WTC11 (cell line): ENCODE measurements at regions not wholly inside any gene's neighbourhood (a gene's known extent, or its start where the extent isn't known, plus 50 kb on each side); places are given as distances from the start of the nearest gene placed in this dataset.

Experiments
- CREM ChIP-seq: sonication (generic); formaldehyde crosslinking; IDR thresholded peaks from 2 replicates; pipeline ENCODE4 v1.8.1; 2022; ENCODE audit warnings: mild to moderate bottlenecking, missing genetic modification reagents, moderate library complexity
- EMX1 ChIP-seq: fragments of 250-450 bp; sonication (Bioruptor Pico); IDR thresholded peaks from 2 replicates; pipeline ENCODE4 v1.8.0; 2021; ENCODE audit warnings: mild to moderate bottlenecking
- ESRRA ChIP-seq: sonication (generic); formaldehyde crosslinking; IDR thresholded peaks from 2 replicates; pipeline ENCODE4 v1.8.1; 2022; ENCODE audit warnings: mild to moderate bottlenecking, missing genetic modification reagents, borderline replicate concordance
- FOXJ3 ChIP-seq: sonication (generic); formaldehyde crosslinking; IDR thresholded peaks from 2 replicates; pipeline ENCODE4 v1.9.0; 2021; ENCODE audit warnings: missing genetic modification reagents, mild to moderate bottlenecking, borderline replicate concordance
- NR2C2 ChIP-seq: sonication (generic); formaldehyde crosslinking; IDR thresholded peaks from 2 replicates; pipeline ENCODE4 v1.8.0; 2022; ENCODE audit warnings: mild to moderate bottlenecking, missing genetic modification reagents
- SP1 ChIP-seq: sonication (generic); formaldehyde crosslinking; conservative IDR thresholded peaks from 2 replicates; pipeline ENCODE4 v1.8.1; 2022; ENCODE audit warnings: missing genetic modification reagents
- TCF7 ChIP-seq: sonication (generic); formaldehyde crosslinking; IDR thresholded peaks from 2 replicates; pipeline ENCODE4 v1.8.0; 2022; ENCODE audit warnings: mild to moderate bottlenecking, low read depth, missing genetic modification reagents, moderate library complexity
- ZNF423 ChIP-seq: fragments of 250-450 bp; sonication (Bioruptor Pico); IDR thresholded peaks from 2 replicates; pipeline ENCODE4 v2.1.2; 2022; ENCODE audit warnings: mild to moderate bottlenecking, moderate library complexity
- TF ChIP-seq, protein P1 (sequence below): sonication (generic); formaldehyde crosslinking; conservative IDR thresholded peaks from 2 replicates; pipeline ENCODE4 v1.8.1; 2023; ENCODE audit warnings: mild to moderate bottlenecking, low read depth, missing genetic modification reagents, moderate library complexity
- TF ChIP-seq, protein P2 (sequence below): sonication (generic); formaldehyde crosslinking; IDR thresholded peaks from 2 replicates; pipeline ENCODE4 v1.8.0; 2022; ENCODE audit warnings: mild to moderate bottlenecking, missing genetic modification reagents
- TF ChIP-seq, protein P3 (sequence below): fragments of 200-600 bp; IDR thresholded peaks from 2 replicates; pipeline ENCODE4 v1.8.0; 2022; ENCODE audit warnings: antibody characterized with exemption
- TF ChIP-seq, protein P4 (sequence below): sonication (generic); formaldehyde crosslinking; IDR thresholded peaks from 2 replicates; pipeline ENCODE4 v1.8.1; 2023; ENCODE audit warnings: mild to moderate bottlenecking, missing genetic modification reagents
- TF ChIP-seq, protein P5 (sequence below): sonication (generic); formaldehyde crosslinking; IDR thresholded peaks from 2 replicates; pipeline ENCODE4 v1.8.1; 2022; ENCODE audit warnings: low read depth, mild to moderate bottlenecking, moderate library complexity, missing genetic modification reagents, borderline replicate concordance
- TF ChIP-seq, protein P6 (sequence below): sonication (generic); formaldehyde crosslinking; IDR thresholded peaks from 2 replicates; pipeline ENCODE4 v1.8.1; 2022; ENCODE audit warnings: low read depth, missing genetic modification reagents, borderline replicate concordance

DNA sequence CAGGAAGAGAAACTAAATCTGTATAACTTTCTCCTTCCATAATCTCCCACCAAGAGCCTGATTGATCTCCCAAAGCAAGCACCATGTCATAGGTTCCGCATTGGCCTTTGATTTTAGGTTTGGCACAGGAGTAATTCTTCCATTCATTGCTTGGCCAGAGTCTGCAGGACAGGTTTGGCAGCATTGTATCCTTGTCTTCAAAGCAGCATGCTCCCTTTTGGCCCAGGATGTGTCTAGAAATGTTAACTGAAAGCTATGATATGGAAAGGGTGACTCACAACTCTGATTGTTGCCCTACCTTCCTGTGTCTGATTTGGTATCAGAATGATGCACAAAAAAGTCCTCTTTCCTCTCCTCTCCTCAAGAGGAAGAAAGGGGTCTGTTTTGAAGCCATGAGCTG, 824.3 kb upstream of the PRMT6 start:
- TF ChIP-seq, protein P1, sequence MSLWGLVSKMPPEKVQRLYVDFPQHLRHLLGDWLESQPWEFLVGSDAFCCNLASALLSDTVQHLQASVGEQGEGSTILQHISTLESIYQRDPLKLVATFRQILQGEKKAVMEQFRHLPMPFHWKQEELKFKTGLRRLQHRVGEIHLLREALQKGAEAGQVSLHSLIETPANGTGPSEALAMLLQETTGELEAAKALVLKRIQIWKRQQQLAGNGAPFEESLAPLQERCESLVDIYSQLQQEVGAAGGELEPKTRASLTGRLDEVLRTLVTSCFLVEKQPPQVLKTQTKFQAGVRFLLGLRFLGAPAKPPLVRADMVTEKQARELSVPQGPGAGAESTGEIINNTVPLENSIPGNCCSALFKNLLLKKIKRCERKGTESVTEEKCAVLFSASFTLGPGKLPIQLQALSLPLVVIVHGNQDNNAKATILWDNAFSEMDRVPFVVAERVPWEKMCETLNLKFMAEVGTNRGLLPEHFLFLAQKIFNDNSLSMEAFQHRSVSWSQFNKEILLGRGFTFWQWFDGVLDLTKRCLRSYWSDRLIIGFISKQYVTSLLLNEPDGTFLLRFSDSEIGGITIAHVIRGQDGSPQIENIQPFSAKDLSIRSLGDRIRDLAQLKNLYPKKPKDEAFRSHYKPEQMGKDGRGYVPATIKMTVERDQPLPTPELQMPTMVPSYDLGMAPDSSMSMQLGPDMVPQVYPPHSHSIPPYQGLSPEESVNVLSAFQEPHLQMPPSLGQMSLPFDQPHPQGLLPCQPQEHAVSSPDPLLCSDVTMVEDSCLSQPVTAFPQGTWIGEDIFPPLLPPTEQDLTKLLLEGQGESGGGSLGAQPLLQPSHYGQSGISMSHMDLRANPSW = no peak
- TF ChIP-seq ESRRA (CRISPR knock-in tag) (no peak), SP1 (CRISPR knock-in tag) (no peak), NR2C2 (CRISPR knock-in tag) (no peak), ZNF423 (no peak), CREM (CRISPR knock-in tag) (no peak), TCF7 (CRISPR knock-in tag) (no peak), EMX1 (CRISPR knock-in tag) (no peak), FOXJ3 (CRISPR knock-in tag) (no peak)
- TF ChIP-seq, protein P2, sequence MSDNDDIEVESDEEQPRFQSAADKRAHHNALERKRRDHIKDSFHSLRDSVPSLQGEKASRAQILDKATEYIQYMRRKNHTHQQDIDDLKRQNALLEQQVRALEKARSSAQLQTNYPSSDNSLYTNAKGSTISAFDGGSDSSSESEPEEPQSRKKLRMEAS (CRISPR knock-in tag) = no peak
- TF ChIP-seq, protein P3, sequence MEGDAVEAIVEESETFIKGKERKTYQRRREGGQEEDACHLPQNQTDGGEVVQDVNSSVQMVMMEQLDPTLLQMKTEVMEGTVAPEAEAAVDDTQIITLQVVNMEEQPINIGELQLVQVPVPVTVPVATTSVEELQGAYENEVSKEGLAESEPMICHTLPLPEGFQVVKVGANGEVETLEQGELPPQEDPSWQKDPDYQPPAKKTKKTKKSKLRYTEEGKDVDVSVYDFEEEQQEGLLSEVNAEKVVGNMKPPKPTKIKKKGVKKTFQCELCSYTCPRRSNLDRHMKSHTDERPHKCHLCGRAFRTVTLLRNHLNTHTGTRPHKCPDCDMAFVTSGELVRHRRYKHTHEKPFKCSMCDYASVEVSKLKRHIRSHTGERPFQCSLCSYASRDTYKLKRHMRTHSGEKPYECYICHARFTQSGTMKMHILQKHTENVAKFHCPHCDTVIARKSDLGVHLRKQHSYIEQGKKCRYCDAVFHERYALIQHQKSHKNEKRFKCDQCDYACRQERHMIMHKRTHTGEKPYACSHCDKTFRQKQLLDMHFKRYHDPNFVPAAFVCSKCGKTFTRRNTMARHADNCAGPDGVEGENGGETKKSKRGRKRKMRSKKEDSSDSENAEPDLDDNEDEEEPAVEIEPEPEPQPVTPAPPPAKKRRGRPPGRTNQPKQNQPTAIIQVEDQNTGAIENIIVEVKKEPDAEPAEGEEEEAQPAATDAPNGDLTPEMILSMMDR = no peak
- TF ChIP-seq, protein P4, sequence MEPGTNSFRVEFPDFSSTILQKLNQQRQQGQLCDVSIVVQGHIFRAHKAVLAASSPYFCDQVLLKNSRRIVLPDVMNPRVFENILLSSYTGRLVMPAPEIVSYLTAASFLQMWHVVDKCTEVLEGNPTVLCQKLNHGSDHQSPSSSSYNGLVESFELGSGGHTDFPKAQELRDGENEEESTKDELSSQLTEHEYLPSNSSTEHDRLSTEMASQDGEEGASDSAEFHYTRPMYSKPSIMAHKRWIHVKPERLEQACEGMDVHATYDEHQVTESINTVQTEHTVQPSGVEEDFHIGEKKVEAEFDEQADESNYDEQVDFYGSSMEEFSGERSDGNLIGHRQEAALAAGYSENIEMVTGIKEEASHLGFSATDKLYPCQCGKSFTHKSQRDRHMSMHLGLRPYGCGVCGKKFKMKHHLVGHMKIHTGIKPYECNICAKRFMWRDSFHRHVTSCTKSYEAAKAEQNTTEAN = no peak
- TF ChIP-seq, protein P5, sequence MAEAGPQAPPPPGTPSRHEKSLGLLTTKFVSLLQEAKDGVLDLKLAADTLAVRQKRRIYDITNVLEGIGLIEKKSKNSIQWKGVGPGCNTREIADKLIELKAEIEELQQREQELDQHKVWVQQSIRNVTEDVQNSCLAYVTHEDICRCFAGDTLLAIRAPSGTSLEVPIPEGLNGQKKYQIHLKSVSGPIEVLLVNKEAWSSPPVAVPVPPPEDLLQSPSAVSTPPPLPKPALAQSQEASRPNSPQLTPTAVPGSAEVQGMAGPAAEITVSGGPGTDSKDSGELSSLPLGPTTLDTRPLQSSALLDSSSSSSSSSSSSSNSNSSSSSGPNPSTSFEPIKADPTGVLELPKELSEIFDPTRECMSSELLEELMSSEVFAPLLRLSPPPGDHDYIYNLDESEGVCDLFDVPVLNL (CRISPR knock-in tag) = no peak
- TF ChIP-seq, protein P6, sequence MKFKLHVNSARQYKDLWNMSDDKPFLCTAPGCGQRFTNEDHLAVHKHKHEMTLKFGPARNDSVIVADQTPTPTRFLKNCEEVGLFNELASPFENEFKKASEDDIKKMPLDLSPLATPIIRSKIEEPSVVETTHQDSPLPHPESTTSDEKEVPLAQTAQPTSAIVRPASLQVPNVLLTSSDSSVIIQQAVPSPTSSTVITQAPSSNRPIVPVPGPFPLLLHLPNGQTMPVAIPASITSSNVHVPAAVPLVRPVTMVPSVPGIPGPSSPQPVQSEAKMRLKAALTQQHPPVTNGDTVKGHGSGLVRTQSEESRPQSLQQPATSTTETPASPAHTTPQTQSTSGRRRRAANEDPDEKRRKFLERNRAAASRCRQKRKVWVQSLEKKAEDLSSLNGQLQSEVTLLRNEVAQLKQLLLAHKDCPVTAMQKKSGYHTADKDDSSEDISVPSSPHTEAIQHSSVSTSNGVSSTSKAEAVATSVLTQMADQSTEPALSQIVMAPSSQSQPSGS (CRISPR knock-in tag) = no peak
